Mesendoderm (in vitro differentiated cells): ENCODE measurements at regions not wholly inside any gene's neighbourhood (a gene's known extent, or its start where the extent isn't known, plus 50 kb on each side); places are given as distances from the start of the nearest gene placed in this dataset.

Experiments
- DNase-seq: peaks from one replicate; pipeline ENCODE4 v3.0.0; 2013
- H2AK5ac ChIP-seq: 2 replicates; pipeline ENCODE4 v1.6.1; 2013; ENCODE audit warnings: low read length, inconsistent platforms
- H2BK120ac ChIP-seq: 2 replicates; pipeline ENCODE4 v1.6.1; 2013; ENCODE audit warnings: low read depth, mild to moderate bottlenecking, low read length, moderate library complexity, mixed read lengths
- H2BK15ac ChIP-seq: replicated peaks from 2 replicates; pipeline ENCODE4 v1.6.1; 2013; ENCODE audit warnings: low read depth, mild to moderate bottlenecking, moderate library complexity
- H2BK5ac ChIP-seq: 2 replicates; pipeline ENCODE4 v1.6.1; 2013; ENCODE audit warnings: low read length, inconsistent platforms
- H3K18ac ChIP-seq: 2 replicates; pipeline ENCODE4 v1.6.1; 2013; ENCODE audit warnings: mild to moderate bottlenecking, low read length, mixed read lengths
- H3K23ac ChIP-seq: one replicate; pipeline ENCODE4 v1.6.1; 2013; ENCODE audit warnings: low read length
- H3K27ac ChIP-seq: 2 replicates; pipeline ENCODE4 v1.5.1; 2013; ENCODE audit warnings: low read depth, mild to moderate bottlenecking, inconsistent platforms, low read length, moderate library complexity
- H3K27me3 ChIP-seq: 2 replicates; pipeline ENCODE4 v1.6.1; 2013; ENCODE audit warnings: low read length, control low read depth, mild to moderate bottlenecking, inconsistent platforms; ENCODE audit not compliant: insufficient read depth, poor library complexity
- H3K36me3 ChIP-seq: 2 replicates; pipeline ENCODE4 v1.6.1; 2013; ENCODE audit warnings: low read length, inconsistent platforms; ENCODE audit not compliant: control insufficient read depth, insufficient read depth
- H3K4ac ChIP-seq: one replicate; pipeline ENCODE4 v1.6.1; 2013; ENCODE audit warnings: low read depth, mild to moderate bottlenecking, low read length, moderate library complexity
- H3K4me1 ChIP-seq: 2 replicates; pipeline ENCODE4 v1.6.1; 2013; ENCODE audit warnings: low read depth, low read length, inconsistent platforms; ENCODE audit not compliant: control insufficient read depth
- H3K4me2 ChIP-seq: 2 replicates; pipeline ENCODE4 v1.6.1; 2013; ENCODE audit warnings: low read length
- H3K4me3 ChIP-seq: 2 replicates; pipeline ENCODE4 v1.5.1; 2013; ENCODE audit warnings: mild to moderate bottlenecking, low read length
- H3K56ac ChIP-seq: one replicate; pipeline ENCODE4 v1.6.1; 2013; ENCODE audit warnings: low read length
- H3K79me1 ChIP-seq: 2 replicates; pipeline ENCODE4 v1.6.1; 2013; ENCODE audit warnings: low read length, inconsistent platforms
- H3K79me2 ChIP-seq: 2 replicates; pipeline ENCODE4 v1.6.1; 2013; ENCODE audit warnings: mild to moderate bottlenecking, low read length; ENCODE audit not compliant: control insufficient read depth, insufficient read depth
- H3K9ac ChIP-seq: 2 replicates; pipeline ENCODE4 v1.6.1; 2013; ENCODE audit warnings: low read length, inconsistent platforms
- H4K5ac ChIP-seq: one replicate; pipeline ENCODE4 v1.6.1; 2013; ENCODE audit warnings: low read length
- H4K8ac ChIP-seq: one replicate; pipeline ENCODE4 v1.6.1; 2013; ENCODE audit warnings: low read depth, mild to moderate bottlenecking, control low read depth, low read length, moderate library complexity
- WGBS: extraction: QIAGEN DNeasy Blood & Tissue Kit; methylation state at CpG from one replicate; pipeline ENCODE4 v1.1.7; 2013; ENCODE audit warnings: low lambda C conversion rate, missing lambda C conversion rate; ENCODE audit not compliant: insufficient coverage; ENCODE audit errors: extremely low coverage; 5-methylcytosine and 5-hydroxymethylcytosine counted together

DNA sequence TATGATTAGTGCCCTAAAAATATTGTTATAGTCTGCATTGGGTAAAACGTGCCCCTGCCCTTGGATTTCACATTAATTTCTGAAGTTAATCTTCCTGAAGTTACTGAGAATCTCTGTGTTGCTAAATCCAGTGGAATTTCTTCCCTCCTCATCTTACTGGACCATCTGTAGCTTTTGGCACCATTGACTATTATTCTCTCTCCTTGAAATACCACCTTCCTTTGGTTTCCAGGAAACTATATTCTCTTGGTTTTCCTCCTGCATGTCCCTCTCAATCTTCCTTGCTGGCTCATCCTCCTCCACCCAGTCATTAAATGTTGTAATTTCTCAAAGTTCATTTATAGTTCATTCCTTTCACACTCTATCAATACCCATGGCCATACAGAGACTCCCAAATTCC, 110.6 kb upstream of the SLC35G4 start:
- no peak overlapping the region for H3K56ac ChIP-seq
- no peak overlapping the region for H3K4me2 ChIP-seq
- no peaks in the 10 kb centered on the region for H3K27me3 ChIP-seq
- no peak overlapping the region for H2BK5ac ChIP-seq
- no CpG with 5 or more reads among the region's 1 CpG for WGBS
- no peak overlapping the region for H4K8ac ChIP-seq
- H2BK15ac ChIP-seq, result no peak overlapping the region
- H3K27ac ChIP-seq, result no peak overlapping the region
- no peak overlapping the region for H3K4ac ChIP-seq
- H4K5ac ChIP-seq, result no peak overlapping the region
- H3K79me1 ChIP-seq, result no peaks in the 10 kb centered on the region
- no peaks in the 10 kb centered on the region for H3K4me1 ChIP-seq
- no peak for DNase-seq
- H3K23ac ChIP-seq, result no peak overlapping the region
- no peaks in the 10 kb centered on the region for H3K79me2 ChIP-seq
- H2BK120ac ChIP-seq, result no peak overlapping the region
- H3K18ac ChIP-seq, result no peak overlapping the region
- no peak overlapping the region for H3K9ac ChIP-seq
- no peak overlapping the region for H3K4me3 ChIP-seq
- H2AK5ac ChIP-seq, result no peak overlapping the region
- no peaks in the 10 kb centered on the region for H3K36me3 ChIP-seq

DNA sequence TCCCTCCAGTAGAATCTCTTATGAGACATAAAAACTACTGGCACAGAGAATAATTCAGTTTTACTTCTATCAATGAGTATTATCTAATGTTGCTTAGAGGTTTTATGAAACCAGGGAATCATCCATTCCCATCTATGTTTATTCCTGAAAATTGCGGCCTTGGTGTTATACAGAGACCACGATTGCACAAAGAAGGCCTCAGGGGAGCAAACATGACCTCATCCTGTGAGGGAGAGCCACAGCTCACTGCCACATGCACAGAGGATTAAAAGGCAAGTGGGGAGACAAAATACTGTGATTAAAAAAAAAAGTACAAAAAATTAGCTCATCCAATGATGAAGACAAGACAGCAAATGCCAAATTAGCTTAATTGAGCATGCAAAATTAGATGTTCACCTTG, 111.8 kb upstream of the SLC35G4 start:
- Histone ChIP-seq H3K23ac (no peak overlapping the region), H3K79me1 (no peaks in the 10 kb centered on the region), H3K18ac (no peak overlapping the region), H3K36me3 (no peaks in the 10 kb centered on the region), H3K4me1 (no peaks in the 10 kb centered on the region), H3K4me3 (no peak overlapping the region), H2BK5ac (no peak overlapping the region), H3K9ac (no peak overlapping the region), H4K8ac (no peak overlapping the region), H3K27ac (no peak overlapping the region), H3K79me2 (no peaks in the 10 kb centered on the region), H3K56ac (no peak overlapping the region), H2AK5ac (no peak overlapping the region), H3K4me2 (no peak overlapping the region), H2BK15ac (no peak overlapping the region), H4K5ac (no peak overlapping the region), H3K27me3 (no peaks in the 10 kb centered on the region), H3K4ac (no peak overlapping the region), H2BK120ac (no peak overlapping the region)
- no CpG with 5 or more reads among the region's 2 CpGs for WGBS
- DNase-seq, result no peak

DNA sequence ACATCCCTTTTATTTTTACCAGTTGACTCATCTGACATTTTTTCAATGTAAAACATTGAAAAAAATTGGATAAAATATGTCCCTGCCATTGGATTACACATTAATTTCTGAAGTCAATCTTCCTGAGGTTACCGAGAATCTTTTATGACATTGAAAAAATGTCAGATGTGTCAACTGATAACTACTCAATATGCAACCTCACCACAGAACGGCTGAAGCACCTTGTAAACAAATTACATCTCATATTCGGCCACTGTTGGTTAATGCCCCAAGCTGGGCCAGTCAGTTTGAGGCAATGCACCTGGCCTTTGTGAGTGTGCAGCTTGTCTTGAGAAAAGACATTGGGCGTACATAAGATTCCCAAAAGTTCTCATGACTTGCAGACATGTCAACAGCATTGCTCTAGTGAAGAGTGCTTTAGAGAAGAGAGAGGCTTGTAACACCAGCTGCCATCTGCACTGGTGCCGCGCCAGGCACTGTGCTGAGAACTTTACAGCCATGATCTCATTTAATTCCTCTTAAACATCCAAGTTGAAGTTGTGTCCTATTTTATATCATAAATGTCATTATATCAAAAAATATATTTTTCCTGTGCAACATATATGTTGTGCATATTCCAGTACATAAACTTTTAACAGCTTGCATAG, 112.7 kb upstream of the SLC35G4 start:
- H3K4me3 ChIP-seq, result no peak overlapping the region
- no peak overlapping the region for H4K5ac ChIP-seq
- no peak overlapping the region for H3K27ac ChIP-seq
- H3K79me2 ChIP-seq, result no peaks in the 10 kb centered on the region
- no peak overlapping the region for H2BK120ac ChIP-seq
- no peaks in the 10 kb centered on the region for H3K79me1 ChIP-seq
- H3K18ac ChIP-seq, result no peak overlapping the region
- H2BK5ac ChIP-seq, result no peak overlapping the region
- H3K23ac ChIP-seq, result no peak overlapping the region
- H3K27me3 ChIP-seq, result no peaks in the 10 kb centered on the region
- H3K36me3 ChIP-seq, result no peaks in the 10 kb centered on the region
- no peak overlapping the region for H2BK15ac ChIP-seq
- no peak overlapping the region for H3K9ac ChIP-seq
- DNase-seq, result no peak
- no peak overlapping the region for H4K8ac ChIP-seq
- H2AK5ac ChIP-seq, result no peak overlapping the region
- no peak overlapping the region for H3K4ac ChIP-seq
- WGBS, result no CpG with 5 or more reads among the region's 6 CpGs
- H3K56ac ChIP-seq, result no peak overlapping the region
- no peak overlapping the region for H3K4me2 ChIP-seq
- no peaks in the 10 kb centered on the region for H3K4me1 ChIP-seq

DNA sequence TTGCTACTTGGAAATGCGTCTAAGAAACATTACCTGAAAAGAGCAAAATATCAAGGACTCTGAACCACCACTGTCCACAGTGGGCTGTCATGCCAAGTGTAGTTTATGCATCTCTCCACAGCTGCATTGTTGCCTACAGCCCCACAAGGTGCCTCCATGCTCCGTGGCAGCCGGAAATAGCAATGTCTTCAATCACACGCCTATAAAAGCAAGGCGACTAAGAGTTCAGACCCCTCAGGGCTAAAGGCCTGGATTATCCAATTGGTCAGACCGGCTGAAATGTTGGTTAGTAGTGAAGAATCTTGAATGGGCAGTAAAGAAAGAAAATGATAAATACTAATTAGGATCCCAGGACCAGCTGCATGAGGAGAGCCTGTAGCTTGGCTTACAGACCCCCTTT, 114.0 kb upstream of the SLC35G4 start:
- H2BK120ac ChIP-seq, result no peak overlapping the region
- no peak overlapping the region for H2BK5ac ChIP-seq
- H4K5ac ChIP-seq, result no peak overlapping the region
- H3K79me1 ChIP-seq, result no peaks in the 10 kb centered on the region
- DNase-seq, result no peak
- H4K8ac ChIP-seq, result no peak overlapping the region
- no peak overlapping the region for H3K4ac ChIP-seq
- no peaks in the 10 kb centered on the region for H3K79me2 ChIP-seq
- no peak overlapping the region for H3K4me2 ChIP-seq
- no peaks in the 10 kb centered on the region for H3K36me3 ChIP-seq
- no peaks in the 10 kb centered on the region for H3K27me3 ChIP-seq
- no peak overlapping the region for H3K9ac ChIP-seq
- H3K27ac ChIP-seq, result no peak overlapping the region
- no peaks in the 10 kb centered on the region for H3K4me1 ChIP-seq
- no CpG with 5 or more reads among the region's 6 CpGs for WGBS
- no peak overlapping the region for H3K56ac ChIP-seq
- H3K18ac ChIP-seq, result no peak overlapping the region
- H2BK15ac ChIP-seq, result no peak overlapping the region
- H2AK5ac ChIP-seq, result no peak overlapping the region
- H3K4me3 ChIP-seq, result no peak overlapping the region
- H3K23ac ChIP-seq, result no peak overlapping the region

DNA sequence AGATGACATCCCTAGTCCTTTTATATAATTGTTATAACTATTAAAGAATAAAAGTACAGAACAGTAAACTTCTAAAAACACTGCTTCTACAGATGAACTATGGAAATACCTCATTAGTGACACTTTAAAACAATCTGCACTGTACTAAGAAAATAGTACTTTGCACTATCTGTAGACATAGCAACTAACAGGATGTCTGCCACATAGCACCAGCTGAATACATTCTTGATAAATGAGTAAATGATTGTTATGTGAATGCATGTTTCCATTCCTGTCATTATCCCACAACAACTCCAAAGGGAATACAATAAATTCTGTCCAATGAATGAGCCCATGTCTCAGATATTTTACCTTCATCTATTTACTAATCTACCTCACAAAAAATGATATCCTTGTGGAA, 115.3 kb upstream of the SLC35G4 start:
- H2BK5ac ChIP-seq, result no peak overlapping the region
- no peak overlapping the region for H3K4ac ChIP-seq
- no peaks in the 10 kb centered on the region for H3K36me3 ChIP-seq
- H4K5ac ChIP-seq, result no peak overlapping the region
- DNase-seq, result no peak
- H3K79me1 ChIP-seq, result no peaks in the 10 kb centered on the region
- no peak overlapping the region for H2BK120ac ChIP-seq
- no peak overlapping the region for H3K56ac ChIP-seq
- H4K8ac ChIP-seq, result no peak overlapping the region
- H3K9ac ChIP-seq, result no peak overlapping the region
- H3K4me2 ChIP-seq, result no peak overlapping the region
- no peak overlapping the region for H2BK15ac ChIP-seq
- H3K4me3 ChIP-seq, result no peak overlapping the region
- no peaks in the 10 kb centered on the region for H3K79me2 ChIP-seq
- no peaks in the 10 kb centered on the region for H3K27me3 ChIP-seq
- H2AK5ac ChIP-seq, result no peak overlapping the region
- no peak overlapping the region for H3K23ac ChIP-seq
- H3K18ac ChIP-seq, result no peak overlapping the region
- H3K27ac ChIP-seq, result no peak overlapping the region
- no peaks in the 10 kb centered on the region for H3K4me1 ChIP-seq

DNA sequence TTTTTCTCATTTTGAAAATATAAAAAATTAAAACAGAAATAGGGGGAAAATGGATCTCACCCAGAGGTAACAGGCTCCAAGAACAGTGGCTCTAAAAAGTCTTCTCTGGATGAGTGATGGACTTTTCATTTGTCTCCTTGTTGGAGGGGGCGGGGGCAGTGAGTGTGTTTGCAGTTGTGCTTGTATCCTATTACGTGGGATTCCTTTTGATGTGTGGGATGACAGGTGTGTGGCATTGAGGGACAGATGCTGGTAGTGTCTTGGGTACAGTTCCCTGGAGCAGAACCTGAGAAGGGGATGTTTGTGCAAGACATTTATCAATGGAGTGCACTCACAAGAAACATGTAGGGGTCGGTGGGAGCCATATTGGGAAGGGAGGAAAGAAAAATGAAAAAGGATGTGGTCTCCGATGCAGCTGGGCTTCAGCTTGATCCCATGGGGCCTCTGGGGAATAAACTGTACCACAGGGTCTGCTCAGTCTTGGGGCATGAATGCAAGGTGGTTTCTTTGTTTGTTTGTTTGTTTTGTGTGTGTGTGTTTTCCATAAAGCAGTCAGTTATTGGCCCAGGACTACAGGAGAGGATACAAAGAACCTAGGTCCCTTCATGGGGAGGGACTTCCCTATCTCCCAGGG, 120.0 kb upstream of the SLC35G4 start:
- Histone ChIP-seq H4K5ac (no peak overlapping the region), H2BK15ac (no peak overlapping the region), H4K8ac (no peak overlapping the region), H2BK120ac (no peak overlapping the region), H3K4ac (no peak overlapping the region), H2BK5ac (no peak overlapping the region), H3K9ac (no peak overlapping the region), H2AK5ac (no peak overlapping the region), H3K4me1 (no peaks in the 10 kb centered on the region), H3K4me2 (no peak overlapping the region), H3K27ac (no peak overlapping the region), H3K56ac (no peak overlapping the region), H3K79me1 (no peaks in the 10 kb centered on the region), H3K36me3 (no peaks in the 10 kb centered on the region), H3K79me2 (no peaks in the 10 kb centered on the region), H3K18ac (no peak overlapping the region), H3K27me3 (no peaks in the 10 kb centered on the region), H3K23ac (no peak overlapping the region), H3K4me3 (no peak overlapping the region)
- DNase-seq, result no peak
- WGBS, result no CpG with 5 or more reads among the region's 4 CpGs
